Occipital lobe (tissue), 1 donor: ENCODE measurements at regions not wholly inside any gene's neighbourhood (a gene's known extent, or its start where the extent isn't known, plus 50 kb on each side); places are given as distances from the start of the nearest gene placed in this dataset.

ENCODE experiments used
- DNase-seq: peaks from one replicate; lab custom pipeline; 2025; lab: John Stamatoyannopoulos, UW

- no peak for DNase-seq
These were observed 217.0 kb upstream of the CNR1 start for GRCh38 chr6:88383183-88383582.

DNA sequence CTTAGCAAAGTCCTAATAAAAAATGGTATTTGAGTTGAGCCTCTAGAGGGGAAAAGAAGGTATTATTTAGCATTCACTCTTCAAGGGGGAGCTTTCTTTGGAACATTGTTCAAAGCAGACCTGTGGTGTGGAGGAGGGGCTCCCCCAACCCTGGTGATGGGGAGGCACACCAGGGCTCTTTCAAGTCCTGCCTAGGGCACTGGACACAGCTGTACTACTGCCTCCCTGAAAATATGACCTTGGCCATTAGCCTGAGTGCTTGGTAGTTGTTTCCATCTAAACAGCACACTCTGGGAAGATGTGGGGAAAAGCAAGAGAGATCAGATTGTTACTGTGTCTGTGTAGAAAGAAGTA, 215.1 kb upstream of the CNR1 start:
- DNase-seq = no peak

DNA sequence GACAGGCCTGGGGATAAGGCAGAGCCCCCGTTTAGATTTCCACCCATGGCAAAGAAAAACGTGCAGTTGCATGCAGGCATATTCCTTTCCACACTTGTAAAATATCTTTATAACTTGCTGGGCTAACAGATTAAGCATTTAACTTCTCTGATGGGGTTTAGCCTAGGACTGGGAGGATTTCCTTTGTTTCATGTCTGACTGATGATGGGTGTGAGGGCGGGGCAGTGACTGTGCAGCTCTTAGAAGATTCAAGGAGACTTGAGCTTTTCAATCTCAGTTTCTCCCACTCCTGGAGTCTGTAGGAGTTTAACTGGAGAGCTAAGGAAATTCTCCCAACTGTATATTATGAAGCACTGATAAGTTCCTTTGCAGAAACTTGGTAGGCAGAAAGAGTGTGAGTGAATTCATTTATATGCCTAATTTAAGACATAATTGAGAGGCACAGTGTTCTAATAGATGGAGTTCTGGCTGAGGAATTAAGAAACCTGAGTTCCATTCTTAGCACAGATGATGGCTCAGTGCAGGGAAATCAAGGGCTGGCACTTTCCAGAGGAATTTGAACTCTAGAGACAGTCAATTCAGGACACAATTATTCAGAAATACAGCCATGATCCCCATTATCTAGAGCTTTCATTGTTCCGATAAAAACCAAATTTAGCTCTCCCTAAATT, 214.6 kb upstream of the CNR1 start:
- DNase-seq = no peak

GRCh38 chr6:88380083-88380482, 213.9 kb upstream of the CNR1 start:
- DNase-seq = peak; percentile 53

DNA sequence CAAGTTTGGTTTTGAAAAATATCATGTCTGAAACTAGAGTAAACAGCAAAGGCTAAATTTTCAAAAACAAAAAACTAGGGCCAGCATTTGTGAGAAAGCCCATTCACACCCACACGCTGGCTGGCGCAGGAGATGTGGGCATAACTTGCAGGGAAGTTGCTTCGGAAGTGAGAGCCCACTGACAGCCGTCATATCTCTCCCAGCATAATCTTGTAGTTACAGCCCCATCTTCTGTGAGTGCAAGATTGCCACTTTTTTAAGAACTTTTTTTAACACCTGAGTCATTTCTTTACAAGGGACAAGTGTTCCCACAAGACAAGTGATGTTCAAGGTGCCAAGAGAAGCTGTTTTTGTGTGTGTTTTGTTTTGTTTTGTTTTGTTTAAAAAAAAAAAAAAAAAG, 212.5 kb upstream of the CNR1 start:
- DNase-seq = peak; percentile 12

GRCh38 chr6:88377976-88378568, 211.9 kb upstream of the CNR1 start:
- DNase-seq = no peak

DNA sequence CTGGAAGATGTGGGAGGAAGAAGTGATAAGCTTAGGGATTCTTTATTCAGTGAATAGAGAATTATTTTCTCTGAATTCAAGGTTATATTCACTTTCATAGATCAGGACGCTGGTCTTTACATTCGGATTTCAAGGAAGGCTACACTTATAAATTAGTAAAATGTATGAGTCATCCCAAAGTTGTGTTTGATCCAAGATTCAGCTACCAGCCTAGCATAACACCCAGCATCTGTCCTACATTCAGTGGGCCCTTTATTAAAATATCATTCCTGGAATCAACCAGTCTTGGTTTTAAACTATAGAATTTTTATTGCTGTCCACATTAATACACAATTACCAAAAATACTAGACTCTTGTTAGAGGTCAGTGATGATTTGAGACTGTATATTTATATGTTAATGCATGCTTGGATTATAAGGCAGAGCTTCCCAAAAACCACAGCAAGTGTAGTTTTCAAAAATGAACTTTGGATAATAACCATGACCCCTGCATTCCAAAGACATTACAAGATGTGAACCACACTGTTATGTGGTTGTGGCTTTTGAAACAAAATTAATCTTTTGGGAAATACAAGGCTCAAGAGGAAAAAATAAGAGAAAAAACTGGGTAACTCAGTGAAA, 210.7 kb upstream of the CNR1 start:
- DNase-seq = no peak

DNA sequence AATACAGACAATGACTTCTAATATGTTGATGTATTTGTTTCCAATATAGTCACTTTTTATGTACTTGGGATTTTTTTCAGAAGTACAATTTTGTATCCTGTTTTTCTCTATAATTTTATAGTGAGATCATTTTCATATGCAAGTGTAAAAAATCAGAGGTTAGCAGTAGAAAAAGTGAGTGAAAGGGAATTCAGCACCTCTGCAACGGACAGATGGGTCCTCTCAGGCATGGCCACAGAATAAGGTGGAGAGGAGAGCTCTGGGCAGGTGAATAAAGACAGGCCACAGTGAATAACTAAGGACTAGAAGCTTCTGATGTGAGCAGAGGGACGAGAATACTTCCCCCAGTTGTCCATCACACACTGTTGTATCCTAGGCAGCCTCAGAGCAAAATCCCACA, 210.1 kb upstream of the CNR1 start:
- no peak for DNase-seq

- no peak for DNase-seq
These were observed 208.4 kb upstream of the CNR1 start for GRCh38 chr6:88374553-88374952.

- no peak for DNase-seq
These were observed 205.3 kb upstream of the CNR1 start for GRCh38 chr6:88371480-88371879.

DNA sequence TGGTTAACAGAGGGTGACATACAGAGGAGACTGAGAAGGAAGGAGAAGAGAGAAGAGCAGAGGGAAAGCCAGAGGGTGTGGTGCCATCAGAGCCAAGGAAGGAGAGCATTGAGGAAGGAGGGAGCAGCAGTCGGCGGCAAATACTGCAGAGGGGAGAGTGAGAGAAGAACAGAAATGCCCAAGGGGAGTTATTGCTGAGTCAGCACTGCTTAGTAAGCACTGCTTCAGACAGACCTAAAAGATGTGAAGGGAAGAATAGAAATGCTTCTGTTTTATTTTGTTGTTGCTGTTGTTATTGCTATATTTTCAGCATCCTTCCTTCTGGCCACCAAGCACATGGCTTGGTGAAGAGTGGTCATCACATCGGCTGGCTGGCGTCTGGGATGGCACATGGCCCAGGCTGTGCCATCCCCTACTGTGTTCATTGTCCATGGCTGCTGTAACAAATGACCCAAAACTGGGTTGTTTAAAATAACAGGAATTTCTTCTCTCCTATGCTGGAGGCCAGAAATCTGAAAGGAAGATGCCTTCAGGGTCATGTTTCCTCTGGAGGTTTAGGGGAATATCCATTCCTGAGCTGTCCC, 204.1 kb upstream of the CNR1 start:
- no peak for DNase-seq

- DNase-seq = no peak
These were observed 203.1 kb upstream of the CNR1 start for GRCh38 chr6:88369262-88369661.

- no peak for DNase-seq
These were observed 202.1 kb upstream of the CNR1 start for GRCh38 chr6:88368071-88368787.

GRCh38 chr6:88367248-88367647, 201.1 kb upstream of the CNR1 start:
- DNase-seq = no peak

GRCh38 chr6:88366672-88367071, 200.5 kb upstream of the CNR1 start:
- no peak for DNase-seq

- DNase-seq = no peak
These were observed 199.5 kb upstream of the CNR1 start for GRCh38 chr6:88365656-88366055.

DNA sequence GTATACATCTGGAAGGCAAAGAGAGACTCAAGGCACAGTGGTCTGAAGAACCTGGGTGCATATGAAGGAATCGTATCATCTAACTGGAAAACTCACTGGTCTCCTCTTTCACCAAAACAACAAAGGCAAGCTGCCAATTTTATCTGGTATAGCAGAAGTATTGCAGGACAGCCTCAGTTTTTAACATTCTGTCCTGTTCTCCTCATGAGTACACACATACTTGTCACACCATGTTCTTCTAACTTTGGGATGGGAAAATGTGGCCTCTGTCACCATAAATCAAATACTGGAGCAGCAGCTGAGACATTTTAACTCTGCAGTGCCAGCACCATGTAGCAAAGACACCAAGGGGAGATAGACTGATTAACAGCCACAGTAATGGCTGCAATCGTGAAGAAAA, 199.1 kb upstream of the CNR1 start:
- no peak for DNase-seq

DNA sequence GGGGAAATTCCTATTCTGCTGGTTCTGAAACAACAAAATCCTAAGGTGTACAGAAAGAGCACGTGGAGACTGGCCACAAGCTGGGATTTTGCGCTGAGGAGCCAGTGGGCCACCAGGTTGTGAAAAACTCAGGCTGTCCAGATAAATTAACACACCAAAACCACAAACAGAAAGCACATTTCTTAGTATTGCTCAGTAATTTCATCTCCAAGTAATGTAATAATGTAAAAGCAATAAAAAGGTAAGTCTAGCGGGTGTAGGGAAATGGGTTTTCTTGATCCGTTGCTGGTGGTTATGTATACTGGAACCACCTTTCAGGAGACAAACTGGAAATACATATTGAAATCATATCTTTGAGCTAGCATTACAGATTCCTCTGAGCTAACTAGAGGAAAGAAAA, 195.6 kb upstream of the CNR1 start:
- DNase-seq = no peak

- DNase-seq = no peak
These were observed 195.2 kb upstream of the CNR1 start for GRCh38 chr6:88361298-88361697.

- DNase-seq = no peak
These were observed 194.2 kb upstream of the CNR1 start for GRCh38 chr6:88360203-88360797.

- no peak for DNase-seq
These were observed 193.5 kb upstream of the CNR1 start for GRCh38 chr6:88359530-88360202.
